ENCODE measurements at regions not wholly inside any gene's neighbourhood (a gene's known extent, or its start where the extent isn't known, plus 50 kb on each side); places are given as distances from the start of the nearest gene placed in this dataset.

- TF ChIP-seq POLR2A (IDR thresholded peaks at IDR 0.05; ENCODE audit: extremely low read depth, insufficient read length) (no peak), CTCF (IDR thresholded peaks at IDR 0.05; ENCODE audit: low read depth, low read length) (no peak), MYC (IDR thresholded peaks at IDR 0.05; ENCODE audit: low read depth, low read length) (no peak)
- TF ChIP-seq, protein P1, sequence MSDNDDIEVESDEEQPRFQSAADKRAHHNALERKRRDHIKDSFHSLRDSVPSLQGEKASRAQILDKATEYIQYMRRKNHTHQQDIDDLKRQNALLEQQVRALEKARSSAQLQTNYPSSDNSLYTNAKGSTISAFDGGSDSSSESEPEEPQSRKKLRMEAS (IDR thresholded peaks at IDR 0.05; ENCODE audit: low read depth, low read length), result no peak
Observed at GRCh38 chr20:58064411-58065010, 163.9 kb downstream of the ANKRD60 start.

Measured in NB4 (cell line).